ENCODE measurements at regions not wholly inside any gene's neighbourhood (a gene's known extent, or its start where the extent isn't known, plus 50 kb on each side); places are given as distances from the start of the nearest gene placed in this dataset.

GRCh38 chr9:23375511-23375910, 450.5 kb downstream of the ELAVL2 start:
- no peaks in the 10 kb centered on the region for H3K9me3 ChIP-seq (ENCODE audit: control insufficient read depth, low read length)
- no peak overlapping the region for H2AFZ ChIP-seq
- H3K27me3 ChIP-seq (ENCODE audit: control insufficient read depth, insufficient read depth, low read length): no peaks in the 10 kb centered on the region
- no peak overlapping the region for H3K4me3 ChIP-seq (ENCODE audit: low read depth, low read length)
- H3K36me3 ChIP-seq (ENCODE audit: control insufficient read depth, insufficient read depth, low read length): no peaks in the 10 kb centered on the region
- H3K4me2 ChIP-seq (ENCODE audit: low read length): no peak overlapping the region
- no peak overlapping the region for H3K27ac ChIP-seq
- no peak overlapping the region for H3K9ac ChIP-seq
- H3K79me2 ChIP-seq: no peaks in the 10 kb centered on the region
- H3K4me1 ChIP-seq: no peaks in the 10 kb centered on the region
- TF ChIP-seq CTCF (IDR thresholded peaks at IDR 0.05): no peak

GRCh38 chr9:23379842-23380241, 446.2 kb downstream of the ELAVL2 start:
- H3K79me2 ChIP-seq: no peaks in the 10 kb centered on the region

GRCh38 chr9:23380821-23381220, 445.2 kb downstream of the ELAVL2 start:
- Histone ChIP-seq H3K27ac (no peak overlapping the region), H3K27me3 (ENCODE audit: control insufficient read depth, insufficient read depth, low read length) (no peaks in the 10 kb centered on the region), H3K4me3 (ENCODE audit: low read depth, low read length) (no peak overlapping the region), H3K79me2 (no peaks in the 10 kb centered on the region), H3K4me2 (ENCODE audit: low read length) (no peak overlapping the region), H3K36me3 (ENCODE audit: control insufficient read depth, insufficient read depth, low read length) (no peaks in the 10 kb centered on the region), H3K9me3 (ENCODE audit: control insufficient read depth, low read length) (no peaks in the 10 kb centered on the region), H2AFZ (no peak overlapping the region), H3K4me1 (no peaks in the 10 kb centered on the region), H3K9ac (no peak overlapping the region)
- TF ChIP-seq CTCF (IDR thresholded peaks at IDR 0.05): no peak

More at GRCh38 chr9:23379842-23380241, 446.2 kb downstream of the ELAVL2 start:
- H3K9me3 ChIP-seq (ENCODE audit: control insufficient read depth, low read length): no peaks in the 10 kb centered on the region
- H2AFZ ChIP-seq: no peak overlapping the region
- H3K27me3 ChIP-seq (ENCODE audit: control insufficient read depth, insufficient read depth, low read length): no peaks in the 10 kb centered on the region
- no peak overlapping the region for H3K27ac ChIP-seq
- TF ChIP-seq CTCF (IDR thresholded peaks at IDR 0.05): no peak
- H3K36me3 ChIP-seq (ENCODE audit: control insufficient read depth, insufficient read depth, low read length): no peaks in the 10 kb centered on the region
- no peak overlapping the region for H3K9ac ChIP-seq
- H3K4me3 ChIP-seq (ENCODE audit: low read depth, low read length): no peak overlapping the region
- no peaks in the 10 kb centered on the region for H3K4me1 ChIP-seq
- H3K4me2 ChIP-seq (ENCODE audit: low read length): no peak overlapping the region

- H3K9me3 ChIP-seq (ENCODE audit: control insufficient read depth, low read length): no peaks in the 10 kb centered on the region
- H2AFZ ChIP-seq: no peak overlapping the region
- no peak overlapping the region for H3K4me3 ChIP-seq (ENCODE audit: low read depth, low read length)
- no peak overlapping the region for H3K9ac ChIP-seq
- no peak overlapping the region for H3K27ac ChIP-seq
- no peak for TF ChIP-seq CTCF (IDR thresholded peaks at IDR 0.05)
- no peaks in the 10 kb centered on the region for H3K79me2 ChIP-seq
- no peaks in the 10 kb centered on the region for H3K4me1 ChIP-seq
- H3K36me3 ChIP-seq (ENCODE audit: control insufficient read depth, insufficient read depth, low read length): no peaks in the 10 kb centered on the region
- H3K4me2 ChIP-seq (ENCODE audit: low read length): no peak overlapping the region
- H3K27me3 ChIP-seq (ENCODE audit: control insufficient read depth, insufficient read depth, low read length): no peaks in the 10 kb centered on the region
These were observed 443.6 kb downstream of the ELAVL2 start for GRCh38 chr9:23382418-23382817.

GRCh38 chr9:23394189-23394588, 431.9 kb downstream of the ELAVL2 start:
- no peaks in the 10 kb centered on the region for H3K4me1 ChIP-seq
- H3K27me3 ChIP-seq (ENCODE audit: control insufficient read depth, insufficient read depth, low read length): no peaks in the 10 kb centered on the region
- no peak overlapping the region for H2AFZ ChIP-seq
- H3K79me2 ChIP-seq: no peaks in the 10 kb centered on the region
- H3K36me3 ChIP-seq (ENCODE audit: control insufficient read depth, insufficient read depth, low read length): no peaks in the 10 kb centered on the region
- no peak overlapping the region for H3K9ac ChIP-seq
- no peak overlapping the region for H3K4me3 ChIP-seq (ENCODE audit: low read depth, low read length)
- TF ChIP-seq CTCF (IDR thresholded peaks at IDR 0.05): no peak
- no peak overlapping the region for H3K4me2 ChIP-seq (ENCODE audit: low read length)
- H3K9me3 ChIP-seq (ENCODE audit: control insufficient read depth, low read length): no peaks in the 10 kb centered on the region
- no peak overlapping the region for H3K27ac ChIP-seq

All from parathyroid adenoma (tissue), 2 donors.